Stimulated activated CD8-positive, alpha-beta memory T cell treated with anti-CD3 and anti-CD28 coated beads, Interleukin-2, amount 100 ng/mL, for 1 hour (primary cell): ENCODE measurements at regions not wholly inside any gene's neighbourhood (a gene's known extent, or its start where the extent isn't known, plus 50 kb on each side); places are given as distances from the start of the nearest gene placed in this dataset.

Experiments used
- DNase-seq, 2 donors: peaks; one replicate each; pipeline ENCODE4 v3.0.0-alpha.2; 2020; ENCODE audit warnings: low read depth in 2 of 2

GRCh38 chr10:21031232-21031795 lies 134.2 kb upstream of the NEBL start:
- DNase-seq = no peak

- no peak for DNase-seq
Measured at GRCh38 chr10:21030091-21030490, 133.0 kb upstream of the NEBL start.

- no peak for DNase-seq
Measured at GRCh38 chr10:21022821-21023220, 125.7 kb upstream of the NEBL start.

- no peak for DNase-seq
Measured at GRCh38 chr10:21021843-21022594, 124.9 kb upstream of the NEBL start.

GRCh38 chr10:21021231-21021630 lies 124.1 kb upstream of the NEBL start:
- DNase-seq = no peak

- DNase-seq = no peak
Measured at GRCh38 chr10:21020545-21020944, 123.4 kb upstream of the NEBL start.

- DNase-seq = no peak
Measured at GRCh38 chr10:21019436-21019835, 122.3 kb upstream of the NEBL start.

GRCh38 chr10:21015851-21016250 lies 118.7 kb upstream of the NEBL start:
- DNase-seq = no peak

- DNase-seq = no peak
Measured at GRCh38 chr10:21014141-21014540, 117.0 kb upstream of the NEBL start.

- no peak for DNase-seq
Measured at GRCh38 chr10:21011433-21012018, 114.4 kb upstream of the NEBL start.

GRCh38 chr10:21010615-21011014 lies 113.5 kb upstream of the NEBL start:
- no peak for DNase-seq

GRCh38 chr10:21003240-21003822 lies 106.2 kb upstream of the NEBL start:
- no peak for DNase-seq

- no peak for DNase-seq
Measured at GRCh38 chr10:21002091-21002878, 105.2 kb upstream of the NEBL start.

GRCh38 chr10:20999699-21000098 lies 102.6 kb upstream of the NEBL start:
- DNase-seq = no peak

GRCh38 chr10:20998036-20998435 lies 100.9 kb upstream of the NEBL start:
- no peak for DNase-seq

- no peak for DNase-seq
Measured at GRCh38 chr10:20995123-20995987, 98.2 kb upstream of the NEBL start.

- DNase-seq = no peak
Measured at GRCh38 chr10:20993830-20994527, 96.9 kb upstream of the NEBL start.

GRCh38 chr10:20993389-20993788 lies 96.3 kb upstream of the NEBL start:
- no peak for DNase-seq

- no peak for DNase-seq
Measured at GRCh38 chr10:20991526-20991925, 94.4 kb upstream of the NEBL start.

- DNase-seq = no peak
Measured at GRCh38 chr10:20990604-20991003, 93.5 kb upstream of the NEBL start.
